Upper lobe of left lung (tissue), 6 donors: ENCODE measurements at regions not wholly inside any gene's neighbourhood (a gene's known extent, or its start where the extent isn't known, plus 50 kb on each side); places are given as distances from the start of the nearest gene placed in this dataset.

Experiments used
- ATAC-seq, 2 donors: fragments of 200-7000 bp; cut with Tn5 transposase; one replicate each; pipeline ENCODE4 v1.9.1; 2022; ENCODE audit warnings: mild to moderate bottlenecking in 2 of 2, moderate library complexity in 2 of 2; ENCODE audit not compliant: low FRiP score in 2 of 2
- DNase-seq, 2 donors: peaks; one replicate each; pipeline ENCODE4 v3.0.0-alpha.2; 2019 to 2020
- H3K27ac ChIP-seq, 4 donors: fragments of 200-600 bp; sonication (generic); one replicate each; pipeline ENCODE4 v1.5.1; 2016 to 2019
- H3K27me3 ChIP-seq, 4 donors: fragments of 200-600 bp; sonication (generic); one replicate each; pipeline ENCODE4 v1.5.1; 2017 to 2019
- H3K36me3 ChIP-seq, 4 donors: fragments of 200-600 bp; sonication (generic); one replicate each; pipeline ENCODE4 v1.5.1; 2016 to 2019
- H3K4me1 ChIP-seq, 4 donors: fragments of 200-600 bp; sonication (generic); one replicate each; pipeline ENCODE4 v1.5.1; 2018 to 2019
- H3K4me3 ChIP-seq, 4 donors: fragments of 200-600 bp; sonication (generic); one replicate each; pipeline ENCODE4 v1.5.1; 2017 to 2019; ENCODE audit warnings: mild to moderate bottlenecking in 2 of 4, moderate library complexity in 1 of 4
- H3K9me3 ChIP-seq, 4 donors: fragments of 200-600 bp; sonication (generic); one replicate each; pipeline ENCODE4 v1.5.1; 2018 to 2019
- EP300 ChIP-seq, 4 donors: sonication (generic); formaldehyde crosslinking; IDR thresholded peaks; one replicate each; pipeline ENCODE4 v1.5.1; 2017; ENCODE audit warnings: antibody characterized with exemption in 4 of 4, control low read depth in 2 of 4
- POLR2A ChIP-seq, 4 donors: fragments of 450-650 bp; IDR thresholded peaks; one replicate each; pipeline ENCODE4 v1.5.1; 2016 to 2017; ENCODE audit warnings: antibody characterized with exemption in 4 of 4, mild to moderate bottlenecking in 2 of 4
- POLR2AphosphoS5 ChIP-seq, 2 donors: sonication (generic); formaldehyde crosslinking; IDR thresholded peaks; one replicate each; pipeline ENCODE4 v1.5.1; 2017; ENCODE audit warnings: antibody characterized with exemption in 2 of 2
- whole genome bisulfite sequencing, 2 donors: methylation state at CpG; one replicate each; pipeline ENCODE4 v1.1.5; 2017 to 2018; 5-methylcytosine and 5-hydroxymethylcytosine counted together
- TF ChIP-seq, protein P1 (sequence below), 6 experiments: fragments of 450-650 bp in 4 of 6; fragments of 200-600 bp in 2 of 6; sonication (generic) in 2 of 6; IDR thresholded peaks; one replicate each; pipeline ENCODE4 v1.5.1; 2016 to 2019; ENCODE audit warnings: antibody characterized with exemption in 6 of 6
- donor health status: DM: no; HTN: no; CAD: no; lungs with moderate emphysema.
- donor health status: DM: no; HTN: yes; CAD: no; lungs with severe emphysema.

DNA sequence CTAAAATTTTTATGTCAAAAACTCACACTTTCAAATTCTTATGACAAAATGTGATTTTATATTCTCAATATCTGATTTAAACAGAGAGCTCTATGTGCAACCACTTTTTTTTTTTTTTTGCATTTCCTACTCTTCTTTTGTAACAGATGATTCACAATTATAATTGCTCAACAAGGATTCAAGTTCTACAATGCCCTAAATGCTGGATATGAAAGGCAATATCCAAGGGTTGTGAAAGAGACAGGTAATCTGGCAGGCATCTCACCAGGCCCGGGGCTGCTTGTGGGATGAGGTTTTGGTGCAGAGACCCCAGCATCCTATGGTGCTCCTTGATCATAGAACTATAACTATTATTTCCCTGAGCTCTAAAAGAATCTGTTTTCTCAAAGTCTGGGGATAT, 363.6 kb upstream of the NBEA start:
- DNase-seq (no peak), ATAC-seq (no peak)
- Histone ChIP-seq H3K4me3 (no peak overlapping the region), H3K9me3 (no peaks in the 10 kb centered on the region), H3K27ac (no peak overlapping the region), H3K4me1 (no peaks in the 10 kb centered on the region), H3K36me3 (no peaks in the 10 kb centered on the region), H3K27me3 (no peaks in the 10 kb centered on the region)
- WGBS, 2 donors = 78 to 81% methylated on average over 1 of the region's 1 CpG
- TF ChIP-seq POLR2A (IDR thresholded peaks at IDR 0.05) = no peak

GRCh38 chr13:34578917-34579316, 363.2 kb upstream of the NBEA start:
- no peaks in the 10 kb centered on the region for H3K36me3 ChIP-seq
- no peak for TF ChIP-seq POLR2A (IDR thresholded peaks at IDR 0.05)
- TF ChIP-seq, protein P1, sequence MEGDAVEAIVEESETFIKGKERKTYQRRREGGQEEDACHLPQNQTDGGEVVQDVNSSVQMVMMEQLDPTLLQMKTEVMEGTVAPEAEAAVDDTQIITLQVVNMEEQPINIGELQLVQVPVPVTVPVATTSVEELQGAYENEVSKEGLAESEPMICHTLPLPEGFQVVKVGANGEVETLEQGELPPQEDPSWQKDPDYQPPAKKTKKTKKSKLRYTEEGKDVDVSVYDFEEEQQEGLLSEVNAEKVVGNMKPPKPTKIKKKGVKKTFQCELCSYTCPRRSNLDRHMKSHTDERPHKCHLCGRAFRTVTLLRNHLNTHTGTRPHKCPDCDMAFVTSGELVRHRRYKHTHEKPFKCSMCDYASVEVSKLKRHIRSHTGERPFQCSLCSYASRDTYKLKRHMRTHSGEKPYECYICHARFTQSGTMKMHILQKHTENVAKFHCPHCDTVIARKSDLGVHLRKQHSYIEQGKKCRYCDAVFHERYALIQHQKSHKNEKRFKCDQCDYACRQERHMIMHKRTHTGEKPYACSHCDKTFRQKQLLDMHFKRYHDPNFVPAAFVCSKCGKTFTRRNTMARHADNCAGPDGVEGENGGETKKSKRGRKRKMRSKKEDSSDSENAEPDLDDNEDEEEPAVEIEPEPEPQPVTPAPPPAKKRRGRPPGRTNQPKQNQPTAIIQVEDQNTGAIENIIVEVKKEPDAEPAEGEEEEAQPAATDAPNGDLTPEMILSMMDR (IDR thresholded peaks at IDR 0.05) = no peak
- no peak for TF ChIP-seq EP300 (IDR thresholded peaks at IDR 0.05)
- no peak for TF ChIP-seq POLR2AphosphoS5 (IDR thresholded peaks at IDR 0.05)
- no peaks in the 10 kb centered on the region for H3K4me1 ChIP-seq
- ATAC-seq (no peak), DNase-seq (no peak)
- H3K27ac ChIP-seq = no peak overlapping the region
- H3K27me3 ChIP-seq = no peaks in the 10 kb centered on the region
- H3K9me3 ChIP-seq = no peaks in the 10 kb centered on the region
- no peak overlapping the region for H3K4me3 ChIP-seq

- Histone ChIP-seq H3K27me3 (no peaks in the 10 kb centered on the region), H3K9me3 (no peaks in the 10 kb centered on the region), H3K4me1 (no peaks in the 10 kb centered on the region), H3K4me3 (no peak overlapping the region), H3K27ac (no peak overlapping the region), H3K36me3 (no peaks in the 10 kb centered on the region)
- WGBS, 2 donors = 77 to 92% methylated on average over 1 of the region's 1 CpG
- DNase-seq (no peak), ATAC-seq (no peak)
- TF ChIP-seq POLR2A (IDR thresholded peaks at IDR 0.05) (no peak), EP300 (IDR thresholded peaks at IDR 0.05) (no peak), POLR2AphosphoS5 (IDR thresholded peaks at IDR 0.05) (no peak)
- TF ChIP-seq, protein P1 (IDR thresholded peaks at IDR 0.05) = no peak
Observed at GRCh38 chr13:34583181-34583580, 358.9 kb upstream of the NBEA start.

GRCh38 chr13:34587576-34587975, 354.5 kb upstream of the NBEA start:
- DNase-seq = no peak
- no peak for ATAC-seq
- no peaks in the 10 kb centered on the region for H3K9me3 ChIP-seq
- no peak for TF ChIP-seq EP300 (IDR thresholded peaks at IDR 0.05)
- no peak for TF ChIP-seq POLR2A (IDR thresholded peaks at IDR 0.05)
- TF ChIP-seq POLR2AphosphoS5 (IDR thresholded peaks at IDR 0.05) = no peak
- TF ChIP-seq, protein P1 (IDR thresholded peaks at IDR 0.05) = no peak
- WGBS, 2 donors = 41 to 54% methylated on average over 3 of the region's 3 CpGs
- no peak overlapping the region for H3K4me3 ChIP-seq
- no peaks in the 10 kb centered on the region for H3K4me1 ChIP-seq
- no peak overlapping the region for H3K27ac ChIP-seq
- H3K27me3 ChIP-seq = no peaks in the 10 kb centered on the region
- H3K36me3 ChIP-seq = no peaks in the 10 kb centered on the region

- ATAC-seq = no peak
- no peak overlapping the region for H3K27ac ChIP-seq
- no peaks in the 10 kb centered on the region for H3K4me1 ChIP-seq
- no peaks in the 10 kb centered on the region for H3K27me3 ChIP-seq
- no peaks in the 10 kb centered on the region for H3K9me3 ChIP-seq
- DNase-seq = peak in 1 of 2 donors; percentile 44
- TF ChIP-seq POLR2AphosphoS5 (IDR thresholded peaks at IDR 0.05) (no peak), POLR2A (IDR thresholded peaks at IDR 0.05) (no peak), EP300 (IDR thresholded peaks at IDR 0.05) (no peak)
- TF ChIP-seq, protein P1 (IDR thresholded peaks at IDR 0.05) = no peak
- H3K4me3 ChIP-seq = no peak overlapping the region
- no peaks in the 10 kb centered on the region for H3K36me3 ChIP-seq
- WGBS, 2 donors = 80 to 84% methylated on average over 7 of the region's 7 CpGs
Observed at GRCh38 chr13:34588362-34588761, 353.7 kb upstream of the NBEA start.
